SW480 (cell line): ENCODE measurements at regions not wholly inside any gene's neighbourhood (a gene's known extent, or its start where the extent isn't known, plus 50 kb on each side); places are given as distances from the start of the nearest gene placed in this dataset.
"Not testable (repeated sequence)": the region's sequence is repeated elsewhere in the genome, so short reads cannot be mapped to it uniquely, and the experiment has no call there.

ENCODE experiments used
- DNase-seq: peaks from one replicate; pipeline ENCODE4 v3.0.0-alpha.2; 2016; ENCODE audit warnings: low spot score

DNA sequence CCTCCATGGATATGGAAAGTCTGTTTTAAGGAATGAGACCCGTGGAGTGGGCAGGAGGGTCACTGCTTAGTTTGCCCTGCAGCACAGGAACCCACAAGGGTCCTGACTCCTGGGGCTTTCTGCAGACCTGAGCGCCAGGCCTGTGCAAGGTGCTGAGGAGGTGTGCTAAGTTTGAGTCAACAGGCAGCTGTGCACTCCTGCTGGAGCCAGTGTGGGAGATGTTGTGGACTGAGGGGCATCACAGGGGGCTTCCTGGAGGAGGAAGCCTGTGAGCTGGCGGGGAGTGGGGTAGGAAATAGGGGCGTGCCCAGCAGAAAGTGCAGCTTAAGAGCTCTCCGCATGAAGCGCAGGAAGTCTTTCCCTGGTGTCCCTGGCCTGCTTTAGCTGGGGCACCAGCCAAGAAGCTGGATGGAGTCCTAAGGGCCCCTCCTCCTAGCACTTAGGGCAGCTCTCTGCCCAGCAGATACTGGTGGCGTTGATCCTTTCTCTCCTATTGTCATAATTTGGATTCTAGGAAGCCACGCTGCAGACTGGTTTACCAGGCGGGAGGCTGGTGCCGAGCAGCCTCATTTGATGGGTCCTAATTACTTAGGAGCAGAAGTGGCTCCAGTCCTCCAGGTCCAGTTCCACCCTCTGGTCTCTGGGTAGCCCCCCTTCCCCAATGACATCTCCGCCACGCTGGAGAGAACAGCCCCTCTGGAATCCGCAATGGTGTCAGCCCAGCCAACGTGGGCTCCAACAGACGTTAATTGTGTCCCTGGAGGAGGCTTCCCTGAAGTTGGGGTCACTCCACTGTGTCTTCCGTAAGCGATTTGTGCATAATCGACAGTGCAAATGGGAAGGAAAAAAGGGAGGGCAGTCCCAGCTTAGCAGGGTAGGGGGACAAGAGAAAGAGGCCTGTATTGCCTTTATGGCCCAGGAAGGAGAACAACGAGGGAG lies 309.2 kb downstream of the ZNF536 start:
- no peak for DNase-seq

DNA sequence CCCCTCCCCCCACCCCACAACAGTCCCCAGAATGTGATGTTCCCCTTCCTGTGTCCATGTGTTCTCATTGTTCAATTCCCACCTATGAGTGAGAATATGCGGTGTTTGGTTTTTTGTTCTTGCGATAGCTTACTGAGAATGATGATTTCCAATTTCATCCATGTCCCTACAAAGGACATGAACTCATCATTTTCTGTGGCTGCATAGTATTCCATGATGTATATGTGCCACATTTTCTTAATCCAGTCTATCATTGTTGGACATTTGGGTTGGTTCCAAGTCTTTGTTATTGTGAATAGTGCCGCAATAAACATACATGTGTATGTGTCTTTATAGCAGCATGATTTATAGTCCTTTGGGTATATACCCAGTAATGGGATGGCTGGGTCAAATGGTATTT lies 308.2 kb downstream of the ZNF536 start:
- DNase-seq: not testable (repeated sequence)

GRCh38 chr19:30679789-30680188 lies 307.6 kb downstream of the ZNF536 start:
- DNase-seq: no peak

DNA sequence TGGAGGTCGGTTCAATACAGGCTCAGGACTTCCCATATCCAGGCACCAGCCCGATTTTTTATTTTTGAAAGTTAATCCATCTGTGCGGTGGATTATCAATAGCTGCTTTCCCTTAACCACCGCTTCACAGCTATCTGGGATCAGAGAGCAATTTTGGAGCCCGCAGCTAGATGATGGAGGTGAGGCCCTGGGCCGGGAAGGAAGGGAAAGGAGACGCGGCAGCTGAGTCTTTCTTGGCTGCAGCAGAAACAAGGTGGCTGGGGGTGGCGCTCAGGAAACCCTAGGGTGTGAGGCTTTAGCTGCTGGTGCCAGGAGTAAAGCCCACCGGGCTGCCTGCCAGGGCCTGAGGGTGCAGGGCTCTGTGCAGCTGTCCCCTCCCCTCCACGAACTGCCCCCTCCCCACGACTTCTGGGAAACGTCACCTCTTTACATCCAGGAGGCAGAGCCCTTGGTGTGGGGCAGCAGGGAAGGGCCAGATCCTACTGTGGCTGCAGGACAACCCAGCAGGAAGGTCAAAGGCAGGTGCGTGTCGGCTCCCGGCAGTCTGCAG lies 307.0 kb downstream of the ZNF536 start:
- no peak for DNase-seq

GRCh38 chr19:30678168-30678567 lies 306.0 kb downstream of the ZNF536 start:
- DNase-seq: no peak

GRCh38 chr19:30677702-30678101 lies 305.5 kb downstream of the ZNF536 start:
- DNase-seq: no peak

- no peak for DNase-seq
Observed at GRCh38 chr19:30676990-30677679, 305.0 kb downstream of the ZNF536 start.

- no peak for DNase-seq
Observed at GRCh38 chr19:30675086-30675485, 302.9 kb downstream of the ZNF536 start.

DNA sequence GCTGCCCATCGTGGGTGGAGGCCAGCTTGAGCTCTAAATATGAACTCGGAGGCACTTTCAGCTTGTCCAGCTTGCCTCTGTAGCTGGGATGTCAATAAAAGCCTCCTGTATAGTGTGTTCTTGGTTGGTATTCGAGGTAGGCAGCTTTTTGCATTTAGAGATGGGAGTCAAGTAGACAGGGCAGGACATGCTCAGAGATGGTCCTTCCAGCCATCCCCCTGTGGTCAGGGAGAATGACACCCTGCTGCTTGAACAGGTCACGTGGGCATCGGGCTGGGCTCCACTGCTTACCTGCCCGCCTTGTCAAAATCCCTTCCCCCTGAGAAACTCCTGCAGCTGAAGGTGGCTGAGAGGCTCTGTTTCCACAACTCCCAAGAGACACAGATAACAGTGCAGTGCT lies 302.5 kb downstream of the ZNF536 start:
- no peak for DNase-seq

- DNase-seq: no peak
Observed at GRCh38 chr19:30673336-30673735, 301.2 kb downstream of the ZNF536 start.

DNA sequence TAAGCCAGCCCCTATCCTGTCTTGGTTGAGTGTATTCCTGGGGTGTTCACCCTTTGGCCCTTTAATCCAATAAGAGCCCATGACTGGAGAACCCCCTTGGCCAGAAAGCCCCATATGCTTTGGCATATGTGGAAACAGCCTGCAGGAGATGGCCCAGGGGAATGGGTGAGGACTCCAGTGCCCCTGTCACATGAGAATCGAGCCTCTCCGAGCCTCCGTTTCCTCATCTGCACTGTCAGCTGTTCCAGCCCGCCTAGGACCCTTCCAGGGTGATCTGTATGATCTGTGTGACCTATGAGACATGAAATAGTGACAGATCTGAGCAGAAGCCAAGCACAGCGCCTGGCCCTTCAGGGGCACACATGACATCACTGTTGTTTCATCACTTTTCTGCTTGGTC lies 300.7 kb downstream of the ZNF536 start:
- DNase-seq: no peak

DNA sequence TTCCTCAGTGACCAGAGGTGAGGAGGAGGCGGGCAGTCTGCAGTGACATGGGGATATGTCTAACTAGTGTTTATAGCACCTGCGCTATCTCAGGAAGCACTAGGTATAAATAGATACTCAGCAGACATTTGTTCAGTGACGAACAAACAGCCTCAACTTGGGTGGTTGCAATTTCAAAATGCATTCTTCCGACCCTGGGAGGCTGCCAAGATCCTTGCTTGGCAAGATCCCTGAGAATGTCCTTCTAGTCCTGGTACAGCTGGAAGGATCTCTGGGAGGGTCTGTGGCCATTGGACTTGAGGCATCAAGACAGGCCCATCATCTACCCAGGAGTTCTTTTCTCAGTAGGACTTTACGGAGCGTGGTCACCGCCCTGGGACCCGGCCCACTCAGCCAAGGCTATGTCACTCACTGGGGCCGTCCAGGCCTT lies 299.5 kb downstream of the ZNF536 start:
- no peak for DNase-seq

- DNase-seq: no peak
Observed at GRCh38 chr19:30671367-30671619, 299.1 kb downstream of the ZNF536 start.

DNA sequence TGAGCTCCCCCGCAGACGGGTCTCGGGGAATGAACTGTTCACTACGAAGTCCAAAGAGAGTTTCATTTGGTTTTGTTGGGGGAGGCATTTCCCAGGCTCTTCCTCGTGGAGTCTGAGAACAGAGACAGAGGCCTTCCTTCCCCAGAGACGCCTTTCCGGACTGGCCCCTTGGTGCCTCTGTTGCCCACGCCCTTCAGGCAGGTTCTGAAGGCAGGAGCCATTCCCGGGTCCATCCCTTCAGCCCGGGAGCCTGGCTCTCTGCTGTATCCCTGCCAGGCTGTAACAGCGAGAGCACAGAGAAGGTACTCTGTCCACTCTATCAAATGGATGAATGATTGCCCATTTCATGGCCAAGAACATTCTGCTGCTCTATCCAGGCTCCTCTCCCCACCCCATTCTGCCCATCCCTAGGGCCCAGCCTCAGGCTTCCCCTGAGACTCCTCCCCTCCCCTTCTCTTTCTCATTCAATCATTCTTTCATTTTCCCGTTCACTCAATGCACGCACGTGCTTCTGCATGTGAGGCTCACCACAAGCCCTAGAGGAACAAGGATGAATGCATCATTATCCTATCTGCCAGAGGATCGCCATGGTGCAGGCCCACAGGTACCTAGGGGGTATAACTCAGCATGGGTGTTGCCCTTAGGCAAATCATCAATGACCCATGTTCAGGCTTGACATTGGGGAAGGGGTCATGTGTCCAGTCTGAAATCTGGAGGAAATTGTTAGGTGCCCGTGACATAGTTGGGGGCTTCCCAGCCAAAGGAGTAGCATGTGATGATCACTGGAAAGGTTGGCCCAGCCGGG lies 298.6 kb downstream of the ZNF536 start:
- no peak for DNase-seq

- no peak for DNase-seq
Observed at GRCh38 chr19:30670011-30670329, 297.8 kb downstream of the ZNF536 start.

- DNase-seq: peak; percentile 31
Observed at GRCh38 chr19:30669329-30670010, 297.3 kb downstream of the ZNF536 start.

GRCh38 chr19:30668521-30669155 lies 296.5 kb downstream of the ZNF536 start:
- DNase-seq: no peak

- no peak for DNase-seq
Observed at GRCh38 chr19:30667746-30668145, 295.6 kb downstream of the ZNF536 start.

DNA sequence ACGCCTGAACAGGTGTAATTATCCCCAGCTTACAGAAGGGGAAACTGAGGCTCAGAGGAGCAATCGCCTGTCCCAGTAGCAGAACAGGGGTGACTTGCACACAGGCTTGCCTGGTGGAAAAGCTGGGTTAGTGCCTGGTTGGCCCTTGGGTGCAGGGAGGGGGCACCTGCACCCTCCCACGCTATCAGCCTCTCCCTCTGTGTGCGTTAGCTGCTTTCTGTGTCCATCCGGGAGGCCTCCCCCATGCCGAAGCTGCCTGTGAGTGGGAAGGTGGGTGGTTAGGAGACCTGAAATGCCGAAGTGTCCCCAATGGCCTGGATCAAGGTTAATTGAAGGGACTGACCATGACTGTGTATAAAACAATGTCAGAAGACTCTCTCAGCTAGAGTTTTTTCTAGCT lies 295.0 kb downstream of the ZNF536 start:
- no peak for DNase-seq

GRCh38 chr19:30666301-30666803 lies 294.2 kb downstream of the ZNF536 start:
- DNase-seq: peak; percentile 18

DNA sequence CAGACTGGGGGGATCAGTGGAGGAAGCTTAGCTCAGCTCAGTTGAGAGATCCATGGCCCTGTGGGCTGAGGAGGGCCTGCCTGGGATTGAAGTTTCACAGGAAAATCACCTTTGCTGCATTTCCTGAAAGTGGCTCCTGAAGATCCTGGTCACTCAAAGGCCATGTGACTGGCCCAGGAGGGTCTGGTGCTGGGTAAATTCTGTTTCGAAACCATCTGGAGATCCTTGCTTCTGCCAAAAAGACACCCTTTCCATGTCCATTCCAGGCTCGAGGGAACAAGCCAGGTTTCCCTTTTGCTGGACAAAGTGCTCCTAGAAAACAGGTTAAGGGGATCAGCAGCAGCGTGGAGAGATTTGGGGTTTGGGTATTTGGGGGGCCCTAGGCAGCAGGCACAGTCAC lies 293.3 kb downstream of the ZNF536 start:
- DNase-seq: no peak
